ENCODE measurements at regions not wholly inside any gene's neighbourhood (a gene's known extent, or its start where the extent isn't known, plus 50 kb on each side); places are given as distances from the start of the nearest gene placed in this dataset.

- TF ChIP-seq CTCF (conservative IDR thresholded peaks at IDR 0.05; ENCODE audit: low read depth, low read length): no peak
- TF ChIP-seq EZH2phosphoT487 (IDR thresholded peaks at IDR 0.05; ENCODE audit: borderline replicate concordance, low read length): no peak
- no peak for TF ChIP-seq EZH2 (IDR thresholded peaks at IDR 0.05; ENCODE audit: low read length, unreplicated experiment)
These were observed 261.2 kb upstream of the UBASH3B start for GRCh38 chr11:122394313-122394712.

Data from PC-3 (cell line).